GM12875 (cell line): ENCODE measurements at regions not wholly inside any gene's neighbourhood (a gene's known extent, or its start where the extent isn't known, plus 50 kb on each side); places are given as distances from the start of the nearest gene placed in this dataset.
"Not testable (repeated sequence)": the region's sequence is repeated elsewhere in the genome, so short reads cannot be mapped to it uniquely, and the experiment has no call there.

ENCODE experiments used
- H3K4me3 ChIP-seq: one replicate; pipeline ENCODE4 v1.5.1; 2011; ENCODE audit warnings: low read depth, low read length, control low read depth
- TF ChIP-seq, protein P1 (sequence below): IDR thresholded peaks from 2 replicates; pipeline ENCODE4 v1.5.1; 2011; ENCODE audit warnings: low read depth, mild to moderate bottlenecking, control low read depth, inconsistent platforms, low read length, moderate library complexity, borderline replicate concordance; ENCODE audit not compliant: insufficient read depth

DNA sequence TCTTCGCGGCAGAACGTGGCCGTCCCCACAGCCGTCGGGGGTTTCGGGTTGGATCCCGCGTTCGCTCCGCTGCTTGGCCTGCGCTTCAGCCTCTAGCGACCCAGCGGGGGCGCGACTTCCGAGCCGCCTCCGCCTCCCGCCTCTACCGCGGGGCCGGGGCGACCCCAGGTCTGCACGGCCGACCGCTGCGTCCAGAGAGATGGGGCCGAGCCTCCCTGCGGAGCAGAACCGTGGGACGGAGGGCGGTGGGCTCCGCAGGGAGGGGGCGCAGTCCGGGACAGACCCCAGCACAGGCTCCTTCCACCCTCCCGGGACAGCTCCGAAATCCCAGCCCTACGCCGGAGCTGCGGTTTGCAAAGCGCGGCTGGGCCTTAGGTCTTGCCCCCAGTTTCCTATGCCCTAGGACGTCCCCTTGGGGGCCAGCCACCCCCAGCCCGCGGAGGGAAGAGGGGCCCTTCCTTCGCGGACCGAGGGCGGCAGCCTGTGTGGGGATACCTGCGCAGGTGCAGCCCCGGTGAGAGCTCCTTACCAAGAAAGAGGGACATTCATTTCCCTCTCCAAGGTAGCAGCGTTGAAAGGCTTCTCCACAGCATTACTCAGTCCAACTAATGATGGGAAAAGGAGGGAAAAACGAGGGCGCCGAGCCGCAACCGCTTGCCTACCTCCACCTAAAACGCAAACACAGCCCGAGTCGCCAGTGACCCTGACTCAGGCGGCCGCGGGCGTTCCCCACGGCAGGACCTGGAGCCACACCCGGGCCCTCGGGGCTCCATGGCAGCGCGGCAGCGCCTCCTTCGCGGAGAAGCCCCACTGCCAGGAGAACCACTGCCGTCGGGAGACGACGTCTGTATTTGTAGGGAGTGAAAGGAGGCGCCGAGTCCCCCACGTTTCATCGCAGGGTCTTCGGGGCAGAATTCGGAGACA, 115.7 kb downstream of the BMS1 start:
- H3K4me3 ChIP-seq = no peak overlapping the region
- TF ChIP-seq, protein P1, sequence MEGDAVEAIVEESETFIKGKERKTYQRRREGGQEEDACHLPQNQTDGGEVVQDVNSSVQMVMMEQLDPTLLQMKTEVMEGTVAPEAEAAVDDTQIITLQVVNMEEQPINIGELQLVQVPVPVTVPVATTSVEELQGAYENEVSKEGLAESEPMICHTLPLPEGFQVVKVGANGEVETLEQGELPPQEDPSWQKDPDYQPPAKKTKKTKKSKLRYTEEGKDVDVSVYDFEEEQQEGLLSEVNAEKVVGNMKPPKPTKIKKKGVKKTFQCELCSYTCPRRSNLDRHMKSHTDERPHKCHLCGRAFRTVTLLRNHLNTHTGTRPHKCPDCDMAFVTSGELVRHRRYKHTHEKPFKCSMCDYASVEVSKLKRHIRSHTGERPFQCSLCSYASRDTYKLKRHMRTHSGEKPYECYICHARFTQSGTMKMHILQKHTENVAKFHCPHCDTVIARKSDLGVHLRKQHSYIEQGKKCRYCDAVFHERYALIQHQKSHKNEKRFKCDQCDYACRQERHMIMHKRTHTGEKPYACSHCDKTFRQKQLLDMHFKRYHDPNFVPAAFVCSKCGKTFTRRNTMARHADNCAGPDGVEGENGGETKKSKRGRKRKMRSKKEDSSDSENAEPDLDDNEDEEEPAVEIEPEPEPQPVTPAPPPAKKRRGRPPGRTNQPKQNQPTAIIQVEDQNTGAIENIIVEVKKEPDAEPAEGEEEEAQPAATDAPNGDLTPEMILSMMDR = no peak

DNA sequence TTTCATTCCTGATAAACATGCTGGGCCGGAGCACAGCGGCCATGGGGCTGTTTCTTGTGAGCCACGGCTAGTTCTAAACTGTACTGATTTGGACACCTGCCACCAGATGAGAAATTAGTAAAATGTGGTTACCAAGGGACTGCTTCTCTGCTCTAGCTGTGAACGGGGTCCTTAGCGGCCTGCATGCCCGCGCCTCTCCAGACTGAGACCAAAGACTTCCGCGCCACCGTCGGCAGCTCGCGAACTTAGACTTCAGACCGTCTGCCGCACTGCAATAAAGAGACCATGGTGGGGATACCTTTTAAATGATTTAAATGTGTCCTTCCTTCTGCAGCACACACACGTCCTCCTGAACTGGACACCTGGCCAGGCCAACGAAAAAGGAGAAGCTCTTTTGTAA, 116.4 kb downstream of the BMS1 start:
- H3K4me3 ChIP-seq = no peak overlapping the region
- TF ChIP-seq, protein P1 = no peak

DNA sequence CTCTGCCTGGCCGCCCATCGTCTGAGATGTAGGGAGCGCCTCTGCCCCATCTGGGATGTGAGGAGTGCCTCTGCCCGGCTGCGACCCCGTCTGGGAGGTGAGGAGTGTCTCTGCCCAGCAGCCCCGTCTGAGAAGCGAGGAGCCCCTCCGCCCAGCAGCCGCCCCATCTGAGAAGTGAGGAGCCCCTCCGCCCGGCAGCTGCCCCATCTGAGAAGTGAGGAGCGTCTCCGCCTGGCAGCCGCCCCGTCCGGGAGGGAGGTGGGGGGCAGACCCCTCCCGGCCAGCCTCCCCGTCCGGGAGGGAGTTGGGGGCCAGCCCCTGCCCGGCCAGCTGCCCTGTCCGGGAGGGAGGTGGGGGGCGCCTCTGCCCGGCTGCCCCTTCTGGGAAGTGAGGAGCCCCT, 117.8 kb downstream of the BMS1 start:
- not testable (repeated sequence) for H3K4me3 ChIP-seq

DNA sequence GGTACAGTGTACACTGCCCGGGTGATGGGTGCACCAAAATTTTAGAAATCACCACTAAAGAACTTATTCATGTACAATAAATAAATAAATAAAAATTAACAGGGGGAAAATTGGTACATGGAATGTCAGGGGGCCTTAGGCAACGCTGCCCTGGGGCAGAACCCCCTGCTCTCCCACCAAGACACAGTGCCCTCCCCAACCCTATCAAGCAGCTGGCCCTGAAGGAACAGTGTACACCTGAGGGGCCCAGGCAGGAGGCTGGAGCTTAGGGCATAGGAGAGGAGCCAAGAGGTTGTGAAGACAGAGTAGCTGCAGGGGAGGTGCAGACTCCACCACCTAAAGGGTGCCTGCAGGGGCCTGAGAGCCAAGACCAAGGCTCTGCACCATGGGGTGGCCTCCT, 128.8 kb downstream of the BMS1 start:
- no peak overlapping the region for H3K4me3 ChIP-seq
- TF ChIP-seq, protein P1 = no peak

DNA sequence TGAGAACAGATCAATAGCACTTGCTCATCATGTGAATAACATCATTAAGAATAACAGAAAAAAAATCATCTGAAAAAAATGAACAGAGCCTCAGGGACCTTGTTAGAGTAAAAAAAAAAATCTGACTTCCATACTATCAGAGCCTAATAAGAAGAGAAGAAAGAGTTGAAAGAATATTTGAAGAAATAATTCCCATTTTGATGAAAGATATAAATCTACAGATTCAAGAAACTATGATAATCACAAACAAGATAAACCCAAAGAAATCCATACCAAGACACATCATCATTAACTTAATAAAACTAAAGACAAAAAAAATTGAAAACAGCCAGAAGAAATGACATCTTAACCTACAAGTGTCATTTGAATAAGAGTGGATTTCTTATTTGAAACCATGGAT, 134.4 kb downstream of the BMS1 start:
- TF ChIP-seq, protein P1 = no peak
- no peak overlapping the region for H3K4me3 ChIP-seq

DNA sequence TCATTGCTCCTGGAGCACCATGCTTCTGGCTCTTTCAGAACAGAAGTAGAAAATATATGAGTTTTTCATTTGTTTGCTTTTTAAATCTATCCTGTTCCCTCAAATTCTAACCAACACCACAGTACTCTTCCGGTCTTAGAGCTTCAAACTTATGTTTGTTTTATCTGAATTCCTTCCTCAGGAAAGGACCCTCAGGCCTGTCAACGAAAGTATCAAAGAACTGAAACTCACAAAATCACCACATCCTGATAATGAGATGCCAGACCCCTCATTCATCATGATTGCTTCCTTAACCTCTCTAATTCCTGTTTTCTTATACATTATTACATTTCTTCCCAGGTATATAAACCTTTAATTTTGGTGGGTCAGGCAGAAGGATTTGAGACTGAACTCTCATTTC, 135.2 kb downstream of the BMS1 start:
- TF ChIP-seq, protein P1 = no peak

DNA sequence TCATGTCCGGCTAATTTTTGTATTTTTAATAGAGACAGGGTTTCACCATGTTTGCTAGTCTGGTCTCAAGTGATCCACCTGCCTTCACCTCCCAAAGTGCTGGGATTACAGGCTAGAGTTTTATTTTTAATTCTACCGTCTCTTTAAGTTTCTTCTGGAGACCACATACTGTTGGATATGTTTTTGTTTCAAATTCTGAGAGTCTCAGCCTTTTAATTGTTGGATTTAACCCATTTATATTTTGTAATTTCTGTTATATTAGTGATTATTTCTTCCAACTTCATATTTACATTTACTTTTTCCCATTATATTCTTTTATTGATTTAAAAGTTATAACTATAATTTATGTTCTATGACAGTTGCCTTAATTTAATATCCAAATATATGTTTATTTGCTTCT, 139.4 kb downstream of the BMS1 start:
- TF ChIP-seq, protein P1 = no peak
- H3K4me3 ChIP-seq = no peak overlapping the region

More for the DNA sequence above, 135.2 kb downstream of the BMS1 start:
- no peak overlapping the region for H3K4me3 ChIP-seq
